Stromal cell of bone marrow (primary cell): ENCODE measurements at regions not wholly inside any gene's neighbourhood (a gene's known extent, or its start where the extent isn't known, plus 50 kb on each side); places are given as distances from the start of the nearest gene placed in this dataset.
"Not testable (repeated sequence)": the region's sequence is repeated elsewhere in the genome, so short reads cannot be mapped to it uniquely, and the experiment has no call there.

Experiments
- DNase-seq: peaks from one replicate; pipeline ENCODE4 v3.0.0-alpha.2; 2012; ENCODE audit warnings: low read depth

GRCh38 chr9:78383130-78383529 lies 86.2 kb downstream of the PSAT1 start:
- peak; percentile 32 for DNase-seq

- DNase-seq: no peak
Observed at GRCh38 chr9:78386348-78386747, 89.4 kb downstream of the PSAT1 start.

- no peak for DNase-seq
Observed at GRCh38 chr9:78386773-78387172, 89.8 kb downstream of the PSAT1 start.

- DNase-seq: no peak
Observed at GRCh38 chr9:78393340-78393739, 96.4 kb downstream of the PSAT1 start.

- DNase-seq: no peak
Observed at GRCh38 chr9:78393932-78394331, 97.0 kb downstream of the PSAT1 start.

- DNase-seq: no peak
Observed at GRCh38 chr9:78396087-78396486, 99.2 kb downstream of the PSAT1 start.

GRCh38 chr9:78397045-78397444 lies 100.1 kb downstream of the PSAT1 start:
- no peak for DNase-seq

GRCh38 chr9:78397454-78397853 lies 100.5 kb downstream of the PSAT1 start:
- no peak for DNase-seq

GRCh38 chr9:78399153-78399552 lies 102.2 kb downstream of the PSAT1 start:
- DNase-seq: no peak

GRCh38 chr9:78400496-78400895 lies 103.6 kb downstream of the PSAT1 start:
- no peak for DNase-seq

GRCh38 chr9:78405461-78405860 lies 108.5 kb downstream of the PSAT1 start:
- DNase-seq: no peak

- peak; percentile 3 for DNase-seq
Observed at GRCh38 chr9:78406146-78406545, 109.2 kb downstream of the PSAT1 start.

GRCh38 chr9:78406933-78407332 lies 110.0 kb downstream of the PSAT1 start:
- no peak for DNase-seq

- DNase-seq: no peak
Observed at GRCh38 chr9:78407636-78408312, 110.8 kb downstream of the PSAT1 start.

- no peak for DNase-seq
Observed at GRCh38 chr9:78408388-78408787, 111.5 kb downstream of the PSAT1 start.

- not testable (repeated sequence) for DNase-seq
Observed at GRCh38 chr9:78409928-78410510, 113.1 kb downstream of the PSAT1 start.

GRCh38 chr9:78422309-78422708 lies 125.4 kb downstream of the PSAT1 start:
- no peak for DNase-seq

- DNase-seq: no peak
Observed at GRCh38 chr9:78424299-78424698, 127.4 kb downstream of the PSAT1 start.

GRCh38 chr9:78428640-78429039 lies 131.7 kb downstream of the PSAT1 start:
- no peak for DNase-seq

- DNase-seq: no peak
Observed at GRCh38 chr9:78430387-78430786, 133.5 kb downstream of the PSAT1 start.

- not testable (repeated sequence) for DNase-seq
Observed at GRCh38 chr9:78431039-78431438, 134.1 kb downstream of the PSAT1 start.

GRCh38 chr9:78436873-78437272 lies 139.9 kb downstream of the PSAT1 start:
- no peak for DNase-seq

- DNase-seq: no peak
Observed at GRCh38 chr9:78437296-78437695, 140.4 kb downstream of the PSAT1 start.

- no peak for DNase-seq
Observed at GRCh38 chr9:78437806-78438205, 140.9 kb downstream of the PSAT1 start.
